ENCODE measurements at regions not wholly inside any gene's neighbourhood (a gene's known extent, or its start where the extent isn't known, plus 50 kb on each side); places are given as distances from the start of the nearest gene placed in this dataset.

DNA sequence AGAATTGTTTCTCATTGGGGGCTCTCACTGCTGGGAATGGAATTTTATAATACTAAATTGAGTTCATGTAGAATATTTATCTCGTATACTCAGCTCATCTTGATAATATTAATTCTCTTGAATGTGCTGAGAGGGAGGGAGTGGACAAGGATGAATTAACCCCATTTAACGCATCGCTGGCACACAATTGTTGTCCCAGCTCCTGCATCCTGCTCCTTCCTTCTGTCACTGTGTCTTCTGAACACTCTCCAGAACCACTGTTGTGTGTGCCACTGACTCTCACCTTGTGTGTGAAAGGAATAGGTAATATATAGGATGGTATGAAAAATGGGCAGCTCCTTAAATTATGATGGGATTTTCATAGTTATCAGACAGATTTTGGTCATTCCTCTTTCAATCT, 267.3 kb downstream of the MTRR start:
- no peaks in the 10 kb centered on the region for H3K9me3 ChIP-seq (ENCODE audit: control insufficient read depth, low read length)
- H3K9ac ChIP-seq (ENCODE audit: extremely low read depth, low read length, poor library complexity, severe bottlenecking): no peak overlapping the region
- no peaks in the 10 kb centered on the region for H3K4me1 ChIP-seq (ENCODE audit: control insufficient read depth, insufficient read depth, low read length)
- H3K36me3 ChIP-seq (ENCODE audit: control insufficient read depth, insufficient read depth, low read length): no peaks in the 10 kb centered on the region
- no peaks in the 10 kb centered on the region for H3K27me3 ChIP-seq (ENCODE audit: control insufficient read depth, insufficient read depth, low read length, poor library complexity, severe bottlenecking)
- Mint-ChIP-seq H3K9me3 (no peaks in the 10 kb centered on the region), H3K27ac (no peak overlapping the region), H3K4me1 (no peaks in the 10 kb centered on the region), H3K4me3 (no peak overlapping the region), H3K36me3 (ENCODE audit: low read depth) (no peaks in the 10 kb centered on the region), H3K27me3 (ENCODE audit: insufficient read depth) (no peaks in the 10 kb centered on the region)
- no peak for DNase-seq
- 92% methylated on average over 3 of the region's 3 CpGs; no CpG with 5 or more reads in 1 of the 2 experiments for WGBS, 2 experiments (ENCODE audit: insufficient coverage in 1 of 2, insufficient read length in 1 of 2)
- H3K4me3 ChIP-seq (ENCODE audit: low read length): no peak overlapping the region
- TF ChIP-seq, protein P1, sequence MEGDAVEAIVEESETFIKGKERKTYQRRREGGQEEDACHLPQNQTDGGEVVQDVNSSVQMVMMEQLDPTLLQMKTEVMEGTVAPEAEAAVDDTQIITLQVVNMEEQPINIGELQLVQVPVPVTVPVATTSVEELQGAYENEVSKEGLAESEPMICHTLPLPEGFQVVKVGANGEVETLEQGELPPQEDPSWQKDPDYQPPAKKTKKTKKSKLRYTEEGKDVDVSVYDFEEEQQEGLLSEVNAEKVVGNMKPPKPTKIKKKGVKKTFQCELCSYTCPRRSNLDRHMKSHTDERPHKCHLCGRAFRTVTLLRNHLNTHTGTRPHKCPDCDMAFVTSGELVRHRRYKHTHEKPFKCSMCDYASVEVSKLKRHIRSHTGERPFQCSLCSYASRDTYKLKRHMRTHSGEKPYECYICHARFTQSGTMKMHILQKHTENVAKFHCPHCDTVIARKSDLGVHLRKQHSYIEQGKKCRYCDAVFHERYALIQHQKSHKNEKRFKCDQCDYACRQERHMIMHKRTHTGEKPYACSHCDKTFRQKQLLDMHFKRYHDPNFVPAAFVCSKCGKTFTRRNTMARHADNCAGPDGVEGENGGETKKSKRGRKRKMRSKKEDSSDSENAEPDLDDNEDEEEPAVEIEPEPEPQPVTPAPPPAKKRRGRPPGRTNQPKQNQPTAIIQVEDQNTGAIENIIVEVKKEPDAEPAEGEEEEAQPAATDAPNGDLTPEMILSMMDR (conservative IDR thresholded peaks at IDR 0.05): no peak
- no peak overlapping the region for H3K27ac ChIP-seq (ENCODE audit: low read depth, low read length)

DNA sequence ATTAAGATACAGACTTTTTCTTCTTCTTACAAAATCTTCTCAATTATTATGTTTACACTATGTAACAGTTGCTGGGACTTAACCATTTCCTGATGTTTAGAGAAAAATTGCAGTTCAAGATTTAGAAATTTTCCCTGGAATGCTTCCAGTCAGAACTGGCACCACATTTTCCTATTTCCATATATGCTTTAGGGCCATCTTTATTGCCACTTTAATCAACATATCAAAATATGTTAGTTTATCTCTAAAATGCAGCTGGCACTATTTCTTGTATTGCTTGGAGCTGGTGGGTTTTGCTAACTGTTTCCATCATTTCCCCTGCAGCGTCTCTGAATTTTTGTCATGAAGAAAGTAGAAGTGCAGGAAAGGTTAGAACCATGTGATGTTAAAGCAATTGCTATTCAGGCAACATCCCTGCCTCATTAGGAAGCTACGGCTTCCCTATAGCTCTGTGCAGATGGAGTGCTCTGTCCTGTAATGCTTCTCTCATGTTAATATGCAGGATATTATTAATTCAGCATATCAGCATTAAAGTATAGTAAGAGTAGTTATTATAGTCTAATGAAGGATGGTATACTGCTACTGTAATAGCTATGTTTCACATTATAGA, 269.1 kb downstream of the MTRR start:
- Histone ChIP-seq H3K9ac (ENCODE audit: extremely low read depth, low read length, poor library complexity, severe bottlenecking) (no peak overlapping the region), H3K4me1 (ENCODE audit: control insufficient read depth, insufficient read depth, low read length) (no peaks in the 10 kb centered on the region), H3K36me3 (ENCODE audit: control insufficient read depth, insufficient read depth, low read length) (no peaks in the 10 kb centered on the region), H3K27me3 (ENCODE audit: control insufficient read depth, insufficient read depth, low read length, poor library complexity, severe bottlenecking) (no peaks in the 10 kb centered on the region), H3K4me3 (ENCODE audit: low read length) (no peak overlapping the region), H3K27ac (ENCODE audit: low read depth, low read length) (no peak overlapping the region), H3K9me3 (ENCODE audit: control insufficient read depth, low read length) (no peaks in the 10 kb centered on the region)
- Mint-ChIP-seq H3K4me1 (no peaks in the 10 kb centered on the region), H3K27ac (no peak overlapping the region), H3K36me3 (ENCODE audit: low read depth) (no peaks in the 10 kb centered on the region), H3K9me3 (no peaks in the 10 kb centered on the region), H3K27me3 (ENCODE audit: insufficient read depth) (no peaks in the 10 kb centered on the region), H3K4me3 (no peak overlapping the region)
- WGBS, 2 experiments (ENCODE audit: insufficient coverage in 1 of 2, insufficient read length in 1 of 2): 98 to 100% methylated on average over 2 of the region's 2 CpGs
- TF ChIP-seq, protein P1 (conservative IDR thresholded peaks at IDR 0.05): no peak
- no peak for DNase-seq

DNA sequence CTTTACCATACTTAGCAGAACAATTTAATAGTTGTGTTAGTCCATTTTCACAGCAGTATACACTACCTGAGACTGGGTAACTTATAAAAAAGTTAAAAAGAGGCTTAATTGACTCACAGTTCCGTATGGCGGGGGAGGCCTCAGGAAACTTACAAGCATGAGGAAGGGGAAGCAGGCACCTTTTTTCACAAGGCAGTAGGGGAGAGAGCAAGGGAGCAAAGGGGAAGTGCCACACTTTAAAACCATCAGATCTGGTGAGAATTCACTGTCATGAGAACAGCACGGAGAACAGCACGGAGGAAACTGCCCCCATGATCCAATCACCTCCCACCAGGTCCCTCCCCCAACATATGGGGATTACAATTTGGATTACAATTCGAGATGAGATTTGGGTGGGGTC, 269.9 kb downstream of the MTRR start:
- H3K4me3 Mint-ChIP-seq: no peak overlapping the region
- H3K36me3 Mint-ChIP-seq (ENCODE audit: low read depth): no peaks in the 10 kb centered on the region
- H3K4me1 ChIP-seq (ENCODE audit: control insufficient read depth, insufficient read depth, low read length): no peaks in the 10 kb centered on the region
- H3K9me3 Mint-ChIP-seq: no peaks in the 10 kb centered on the region
- WGBS, 2 experiments (ENCODE audit: insufficient coverage in 1 of 2, insufficient read length in 1 of 2): 83 to 100% methylated on average over 2 to 5 of the region's 5 CpGs
- no peaks in the 10 kb centered on the region for H3K4me1 Mint-ChIP-seq
- H3K27me3 Mint-ChIP-seq (ENCODE audit: insufficient read depth): no peaks in the 10 kb centered on the region
- H3K9me3 ChIP-seq (ENCODE audit: control insufficient read depth, low read length): no peaks in the 10 kb centered on the region
- no peak overlapping the region for H3K27ac ChIP-seq (ENCODE audit: low read depth, low read length)
- TF ChIP-seq, protein P1 (conservative IDR thresholded peaks at IDR 0.05): no peak
- H3K4me3 ChIP-seq (ENCODE audit: low read length): no peak overlapping the region
- H3K27me3 ChIP-seq (ENCODE audit: control insufficient read depth, insufficient read depth, low read length, poor library complexity, severe bottlenecking): no peaks in the 10 kb centered on the region
- H3K9ac ChIP-seq (ENCODE audit: extremely low read depth, low read length, poor library complexity, severe bottlenecking): no peak overlapping the region
- DNase-seq: no peak
- H3K27ac Mint-ChIP-seq: no peak overlapping the region
- H3K36me3 ChIP-seq (ENCODE audit: control insufficient read depth, insufficient read depth, low read length): no peaks in the 10 kb centered on the region

Measured in endodermal cell (in vitro differentiated cells).